PFSK-1 (cell line): ENCODE measurements at regions not wholly inside any gene's neighbourhood (a gene's known extent, or its start where the extent isn't known, plus 50 kb on each side); places are given as distances from the start of the nearest gene placed in this dataset.

Experiments used
- POLR2AphosphoS5 ChIP-seq: IDR thresholded peaks from 2 replicates; pipeline ENCODE4 v1.6.1; 2012; ENCODE audit warnings: low read depth, mild to moderate bottlenecking, control low read depth, low read length, moderate library complexity
- TAF1 ChIP-seq: IDR thresholded peaks from 2 replicates; pipeline ENCODE4 v1.6.1; 2012; ENCODE audit warnings: low read length, control low read depth, borderline replicate concordance; ENCODE audit not compliant: insufficient read depth
- TF ChIP-seq, protein P1 (sequence below), 2 experiments: IDR thresholded peaks; 2 replicates each; pipeline versions ENCODE4 v1.6.1 to v1.8.0; 2011 to 2012; ENCODE audit warnings: low read depth in 2 of 2, low read length in 2 of 2, control low read depth in 1 of 2, inconsistent platforms in 1 of 2, mild to moderate bottlenecking in 1 of 2, moderate library complexity in 1 of 2; ENCODE audit not compliant: insufficient read depth in 1 of 2

DNA sequence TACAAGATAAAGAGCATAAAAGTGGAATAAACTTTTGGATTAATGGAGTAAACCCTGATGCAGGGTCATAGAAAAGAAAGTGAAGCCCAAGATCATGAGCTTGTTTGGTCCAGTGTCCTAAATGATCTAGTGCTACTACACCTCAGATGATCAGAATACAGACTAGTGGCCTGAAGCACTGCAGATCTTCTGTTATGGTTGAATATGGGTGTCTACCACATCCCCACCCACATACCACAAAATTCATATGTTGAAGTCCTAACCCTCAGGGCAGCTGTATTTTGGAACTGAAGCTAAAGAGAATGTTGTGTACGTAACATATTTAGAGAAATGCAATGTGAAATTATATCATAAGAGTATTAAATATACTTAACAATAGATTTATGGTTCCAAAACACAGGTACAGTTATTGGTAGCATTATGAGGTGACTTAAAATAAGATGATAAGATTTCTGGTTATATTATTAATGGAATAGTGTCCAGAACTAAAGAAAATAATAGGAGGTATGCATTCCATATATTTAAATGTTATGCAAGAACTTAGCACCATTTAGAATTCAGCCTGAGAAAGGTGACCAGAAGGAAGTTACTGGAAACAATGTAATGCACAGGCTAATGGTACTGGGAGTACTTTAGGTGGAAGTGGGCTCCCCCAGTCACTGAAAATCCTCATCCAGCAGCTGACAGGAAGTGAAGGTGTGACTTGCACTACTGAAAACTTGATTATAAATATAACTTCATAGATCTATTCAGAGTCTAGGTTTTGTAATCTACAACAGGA lies 1155.1 kb downstream of the TAF11L14 start:
- TF ChIP-seq TAF1 (no peak), POLR2AphosphoS5 (no peak)
- TF ChIP-seq, protein P1, sequence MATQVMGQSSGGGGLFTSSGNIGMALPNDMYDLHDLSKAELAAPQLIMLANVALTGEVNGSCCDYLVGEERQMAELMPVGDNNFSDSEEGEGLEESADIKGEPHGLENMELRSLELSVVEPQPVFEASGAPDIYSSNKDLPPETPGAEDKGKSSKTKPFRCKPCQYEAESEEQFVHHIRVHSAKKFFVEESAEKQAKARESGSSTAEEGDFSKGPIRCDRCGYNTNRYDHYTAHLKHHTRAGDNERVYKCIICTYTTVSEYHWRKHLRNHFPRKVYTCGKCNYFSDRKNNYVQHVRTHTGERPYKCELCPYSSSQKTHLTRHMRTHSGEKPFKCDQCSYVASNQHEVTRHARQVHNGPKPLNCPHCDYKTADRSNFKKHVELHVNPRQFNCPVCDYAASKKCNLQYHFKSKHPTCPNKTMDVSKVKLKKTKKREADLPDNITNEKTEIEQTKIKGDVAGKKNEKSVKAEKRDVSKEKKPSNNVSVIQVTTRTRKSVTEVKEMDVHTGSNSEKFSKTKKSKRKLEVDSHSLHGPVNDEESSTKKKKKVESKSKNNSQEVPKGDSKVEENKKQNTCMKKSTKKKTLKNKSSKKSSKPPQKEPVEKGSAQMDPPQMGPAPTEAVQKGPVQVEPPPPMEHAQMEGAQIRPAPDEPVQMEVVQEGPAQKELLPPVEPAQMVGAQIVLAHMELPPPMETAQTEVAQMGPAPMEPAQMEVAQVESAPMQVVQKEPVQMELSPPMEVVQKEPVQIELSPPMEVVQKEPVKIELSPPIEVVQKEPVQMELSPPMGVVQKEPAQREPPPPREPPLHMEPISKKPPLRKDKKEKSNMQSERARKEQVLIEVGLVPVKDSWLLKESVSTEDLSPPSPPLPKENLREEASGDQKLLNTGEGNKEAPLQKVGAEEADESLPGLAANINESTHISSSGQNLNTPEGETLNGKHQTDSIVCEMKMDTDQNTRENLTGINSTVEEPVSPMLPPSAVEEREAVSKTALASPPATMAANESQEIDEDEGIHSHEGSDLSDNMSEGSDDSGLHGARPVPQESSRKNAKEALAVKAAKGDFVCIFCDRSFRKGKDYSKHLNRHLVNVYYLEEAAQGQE (IDR thresholded peaks at IDR 0.05; ENCODE audit: insufficient read depth in 1 of 2, low read depth in 2 of 2, low read length in 2 of 2) = no peak
